GM18499 (cell line): ENCODE measurements at regions not wholly inside any gene's neighbourhood (a gene's known extent, or its start where the extent isn't known, plus 50 kb on each side); places are given as distances from the start of the nearest gene placed in this dataset.

Experiments used
- ATAC-seq: cut with Tn5 transposase; IDR thresholded peaks from one replicate; pipeline ENCODE4 v1.9.1; 2021; ENCODE audit warnings: moderate number of reproducible peaks; ENCODE audit not compliant: insufficient read depth, unreplicated experiment

- ATAC-seq = no peak
These were observed 390.4 kb downstream of the SHISA9 start for GRCh38 chr16:13291591-13292333.

- ATAC-seq = no peak
These were observed 394.8 kb downstream of the SHISA9 start for GRCh38 chr16:13296206-13296605.

DNA sequence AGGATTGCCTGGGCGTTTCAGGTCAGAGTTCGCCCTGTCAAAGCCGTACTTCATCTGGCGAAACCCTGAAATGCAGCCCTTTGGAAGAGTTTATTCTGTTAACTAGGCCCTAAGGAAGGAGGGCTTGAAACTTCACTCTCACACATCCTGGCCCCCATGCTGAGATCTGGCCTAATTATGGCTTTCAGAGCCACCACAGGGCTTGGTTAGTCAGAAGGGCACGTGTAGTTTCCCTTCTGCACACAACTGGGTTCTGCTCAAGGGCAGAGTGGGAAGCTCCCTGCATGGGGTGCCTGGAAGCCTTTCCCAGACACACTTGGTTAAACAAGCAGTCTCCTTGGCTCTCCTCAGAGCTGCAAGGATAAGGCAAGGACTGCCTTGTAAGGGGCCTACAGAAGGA lies 397.3 kb downstream of the SHISA9 start:
- ATAC-seq = no peak

- ATAC-seq = no peak
These were observed 398.9 kb downstream of the SHISA9 start for GRCh38 chr16:13300066-13300840.

DNA sequence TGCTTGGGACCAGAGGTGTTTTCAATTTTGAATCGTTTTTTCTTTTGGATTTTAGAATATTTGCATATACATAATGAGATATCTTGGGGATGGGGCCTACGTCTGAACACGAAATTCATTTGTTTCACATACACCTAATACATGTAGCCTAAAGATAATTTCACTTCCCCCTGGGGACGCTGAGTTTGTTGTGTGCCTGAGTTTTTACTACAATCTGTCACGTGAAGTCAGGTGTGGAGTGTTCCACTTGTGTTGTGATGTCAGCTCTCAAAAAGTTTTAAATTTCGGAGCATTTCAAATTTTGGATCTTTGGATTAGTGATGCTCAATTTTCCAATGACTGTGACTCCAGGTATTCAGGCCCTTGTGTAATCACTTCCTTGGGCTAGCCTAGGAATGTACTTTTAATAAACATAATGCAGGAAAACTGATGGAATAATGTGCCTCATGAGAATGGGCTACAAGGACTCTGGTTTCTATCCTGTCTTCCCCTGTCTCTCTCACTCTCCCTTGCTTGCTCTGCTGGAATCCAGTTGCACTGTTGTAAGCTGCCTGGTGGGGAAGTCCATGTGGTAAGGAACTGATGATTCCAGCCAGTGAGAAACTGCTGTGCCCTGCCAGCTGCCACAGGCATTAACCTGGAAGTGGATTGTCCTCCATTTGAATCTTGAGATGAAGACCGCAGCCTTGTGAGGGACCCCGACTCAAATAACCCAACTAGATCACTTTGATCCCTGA lies 403.8 kb downstream of the SHISA9 start:
- ATAC-seq = no peak

- no peak for ATAC-seq
These were observed 405.0 kb downstream of the SHISA9 start for GRCh38 chr16:13306161-13306995.

- no peak for ATAC-seq
These were observed 405.9 kb downstream of the SHISA9 start for GRCh38 chr16:13307255-13307654.

DNA sequence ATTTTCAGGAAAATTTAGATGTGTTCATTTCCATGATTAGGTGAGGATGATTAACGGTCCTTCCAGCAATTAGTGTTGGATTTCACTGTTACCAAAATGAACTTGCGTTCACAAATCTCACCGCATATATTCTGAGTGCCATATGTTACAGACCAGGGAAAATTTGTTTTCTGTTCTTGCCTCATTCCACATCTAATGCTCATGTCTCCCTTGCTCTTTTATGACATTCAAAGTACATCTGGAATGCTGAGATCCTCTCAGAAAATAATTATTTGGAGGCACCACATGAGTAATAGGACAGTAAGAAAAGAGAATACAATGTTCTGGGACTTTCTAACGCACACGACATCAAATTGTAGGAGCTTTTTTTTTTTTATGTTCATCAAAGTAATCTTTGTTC lies 406.5 kb downstream of the SHISA9 start:
- ATAC-seq = no peak

DNA sequence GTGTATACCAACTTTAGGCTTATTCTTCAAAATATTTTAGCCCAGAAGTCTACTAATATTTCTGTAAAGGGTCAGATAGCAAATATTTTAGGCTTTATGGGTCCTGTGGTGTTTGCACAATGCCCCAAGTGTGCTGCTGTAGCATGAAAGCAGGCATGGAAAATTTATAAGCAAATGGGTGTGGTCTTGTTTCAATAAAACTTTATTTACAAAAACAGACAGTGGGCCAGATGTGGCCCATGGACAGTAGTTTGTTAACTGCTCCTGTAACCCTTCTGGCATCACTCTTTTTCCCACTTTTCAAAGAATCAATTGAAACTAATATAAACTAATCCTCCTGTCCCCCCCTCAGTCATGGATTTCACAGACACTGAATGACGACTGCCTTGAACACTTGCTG lies 410.7 kb downstream of the SHISA9 start:
- ATAC-seq = no peak

DNA sequence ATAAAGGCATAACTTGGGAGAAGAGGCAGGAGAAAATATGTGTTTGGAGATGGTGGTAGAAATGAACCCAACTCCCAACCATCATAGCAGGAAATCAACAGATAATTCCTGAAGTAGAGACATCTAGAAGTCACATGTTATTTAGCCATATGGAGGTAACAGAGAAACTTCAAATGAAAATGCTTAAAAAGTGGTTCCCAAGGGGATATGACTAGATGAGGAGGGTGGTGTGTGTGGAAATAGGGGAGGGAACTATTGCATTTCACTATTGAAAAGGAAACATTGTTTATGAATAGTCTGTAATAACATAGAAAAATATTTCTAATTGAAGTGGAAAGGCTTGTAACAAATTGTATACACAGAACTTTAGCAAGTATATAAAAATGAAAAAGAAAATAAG lies 412.0 kb downstream of the SHISA9 start:
- ATAC-seq = no peak

DNA sequence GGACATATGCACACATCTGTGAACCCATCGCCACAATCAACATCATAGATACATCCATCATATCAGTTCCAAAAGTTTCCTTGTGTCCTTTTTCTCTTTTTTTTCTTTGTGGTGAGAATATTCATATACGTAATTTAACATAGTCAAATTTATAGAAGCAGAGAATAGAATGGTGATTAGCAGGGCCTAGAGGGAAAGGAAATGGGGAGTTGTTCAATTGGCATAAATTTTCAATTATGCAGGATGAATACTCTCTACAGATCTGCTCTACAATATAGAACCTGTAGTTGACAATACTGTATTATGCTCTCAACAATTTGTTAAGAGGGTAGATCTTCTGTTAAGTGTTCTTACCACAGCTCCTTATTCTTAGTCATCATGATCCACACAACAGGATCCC lies 413.2 kb downstream of the SHISA9 start:
- no peak for ATAC-seq

- ATAC-seq = no peak
These were observed 414.4 kb downstream of the SHISA9 start for GRCh38 chr16:13315642-13316427.

GRCh38 chr16:13322336-13322735 lies 420.9 kb downstream of the SHISA9 start:
- ATAC-seq = no peak

GRCh38 chr16:13324851-13325250 lies 423.5 kb downstream of the SHISA9 start:
- no peak for ATAC-seq

GRCh38 chr16:13325396-13325795 lies 424.0 kb downstream of the SHISA9 start:
- ATAC-seq = no peak

DNA sequence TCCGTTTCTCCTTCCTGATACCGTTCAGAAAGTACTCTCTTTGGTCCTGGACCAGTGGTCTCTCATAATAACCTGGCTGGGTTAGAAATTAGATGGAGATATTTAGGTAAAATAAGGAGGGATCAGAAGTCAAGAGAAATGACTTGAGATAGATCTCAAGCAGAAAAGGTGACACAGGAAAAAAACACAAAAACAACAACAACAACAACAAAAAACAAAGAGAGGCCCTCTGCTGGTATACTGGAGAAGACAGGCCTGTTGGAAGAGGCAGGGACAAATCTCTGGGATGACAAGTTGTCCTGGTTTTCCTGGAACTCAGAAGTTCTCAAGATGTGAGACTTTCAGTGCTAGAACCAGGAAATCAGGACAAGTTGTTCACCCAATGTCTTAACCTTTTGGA lies 430.5 kb downstream of the SHISA9 start:
- ATAC-seq = no peak

- ATAC-seq = no peak
These were observed 431.4 kb downstream of the SHISA9 start for GRCh38 chr16:13332713-13333255.

- no peak for ATAC-seq
These were observed 431.9 kb downstream of the SHISA9 start for GRCh38 chr16:13333336-13333735.

- no peak for ATAC-seq
These were observed 434.5 kb downstream of the SHISA9 start for GRCh38 chr16:13335879-13336278.
